NOMO-1 (cell line): ENCODE measurements at regions not wholly inside any gene's neighbourhood (a gene's known extent, or its start where the extent isn't known, plus 50 kb on each side); places are given as distances from the start of the nearest gene placed in this dataset.
"Not testable (repeated sequence)": the region's sequence is repeated elsewhere in the genome, so short reads cannot be mapped to it uniquely, and the experiment has no call there.

Experiments used
- DNase-seq, 2 experiments: peaks; one replicate each; lab custom pipeline; 2025; ENCODE audit not compliant: unreplicated experiment in 2 of 2; lab: John Stamatoyannopoulos, UW

DNA sequence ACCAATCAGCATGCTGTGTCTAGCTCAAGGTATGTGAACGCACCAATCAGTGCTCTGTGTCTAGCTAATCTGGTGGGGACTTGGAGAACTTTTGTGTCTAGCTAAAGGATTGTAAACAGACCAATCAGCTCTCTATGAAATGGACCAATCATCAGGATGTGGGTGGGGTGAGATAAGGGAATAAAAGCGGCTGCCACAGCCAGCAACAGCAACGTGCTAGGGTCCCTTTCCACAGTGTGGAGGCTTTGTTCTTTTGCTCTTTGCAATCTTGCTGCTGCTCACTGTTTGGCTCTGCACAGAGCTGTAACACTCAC, 1353.9 kb upstream of the CDH18 start:
- DNase-seq, result not testable (repeated sequence)

GRCh38 chr5:21341203-21341947, 1353.4 kb upstream of the CDH18 start:
- DNase-seq, result not testable (repeated sequence)

GRCh38 chr5:21340233-21340632, 1352.2 kb upstream of the CDH18 start:
- not testable (repeated sequence) for DNase-seq

DNA sequence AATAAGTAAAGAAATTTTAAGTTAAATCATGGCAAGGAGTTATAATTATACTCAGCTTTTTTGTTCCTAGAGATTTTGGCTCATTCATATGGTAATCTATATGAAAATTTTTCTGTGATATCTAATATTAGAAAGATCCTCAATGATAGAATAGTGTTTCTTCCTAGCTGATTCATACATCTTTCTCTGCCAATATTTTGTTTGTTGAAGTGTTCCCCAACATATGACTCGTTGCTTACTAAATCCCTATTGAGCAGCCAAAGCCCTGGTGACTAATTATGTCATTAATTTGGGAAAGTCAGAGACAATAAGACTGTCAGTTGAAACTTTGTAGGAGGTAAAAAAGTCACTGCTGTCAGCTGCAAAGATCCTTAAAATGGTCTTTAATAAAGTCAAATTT, 1348.5 kb upstream of the CDH18 start:
- not testable (repeated sequence) for DNase-seq

DNA sequence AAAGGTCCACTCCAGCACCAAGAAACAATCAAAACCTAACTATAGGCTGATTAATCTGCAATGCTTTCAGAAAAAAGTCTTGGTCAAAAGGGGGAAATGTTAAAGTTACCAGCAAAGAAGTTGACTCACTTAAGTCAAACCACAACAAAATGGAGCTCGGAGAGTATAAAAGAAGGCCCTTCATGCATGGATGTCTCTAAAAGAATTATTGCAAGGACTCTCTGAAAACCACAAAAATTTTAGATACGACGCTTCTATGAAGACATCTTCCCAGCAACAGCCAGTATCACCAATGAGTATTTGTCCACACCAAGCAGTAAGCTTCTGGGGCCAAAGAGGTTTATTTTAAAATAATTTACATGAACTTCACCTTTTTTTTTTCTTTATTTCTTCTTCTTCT, 1327.4 kb upstream of the CDH18 start:
- DNase-seq, result not testable (repeated sequence)

- DNase-seq, result not testable (repeated sequence)
Measured at GRCh38 chr5:21301205-21301604, 1313.2 kb upstream of the CDH18 start.

GRCh38 chr5:21274361-21274760, 1286.4 kb upstream of the CDH18 start:
- DNase-seq, result not testable (repeated sequence)

- no peak for DNase-seq
Measured at GRCh38 chr5:21263361-21263760, 1275.4 kb upstream of the CDH18 start.

- no peak for DNase-seq
Measured at GRCh38 chr5:21254161-21254560, 1266.2 kb upstream of the CDH18 start.

DNA sequence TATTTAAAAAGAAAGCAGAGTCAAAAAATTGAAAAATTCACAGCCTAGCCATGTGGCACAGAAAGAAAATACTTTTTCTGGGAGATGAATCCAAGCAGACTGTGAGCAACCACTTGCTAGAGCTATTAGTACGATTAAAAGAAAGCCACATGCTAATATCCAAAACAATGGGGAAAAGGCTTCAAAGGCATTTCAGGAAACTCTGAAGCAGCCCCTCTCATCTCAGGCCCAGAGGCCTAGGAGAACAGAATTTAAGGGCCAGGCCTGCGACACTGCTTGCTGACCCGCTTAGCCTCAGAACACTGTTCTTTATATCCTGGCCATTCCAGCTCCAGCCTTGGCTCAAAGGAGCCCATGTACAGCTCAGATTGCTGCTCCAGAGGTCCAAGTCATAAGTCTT, 1257.0 kb upstream of the CDH18 start:
- DNase-seq, result no peak

DNA sequence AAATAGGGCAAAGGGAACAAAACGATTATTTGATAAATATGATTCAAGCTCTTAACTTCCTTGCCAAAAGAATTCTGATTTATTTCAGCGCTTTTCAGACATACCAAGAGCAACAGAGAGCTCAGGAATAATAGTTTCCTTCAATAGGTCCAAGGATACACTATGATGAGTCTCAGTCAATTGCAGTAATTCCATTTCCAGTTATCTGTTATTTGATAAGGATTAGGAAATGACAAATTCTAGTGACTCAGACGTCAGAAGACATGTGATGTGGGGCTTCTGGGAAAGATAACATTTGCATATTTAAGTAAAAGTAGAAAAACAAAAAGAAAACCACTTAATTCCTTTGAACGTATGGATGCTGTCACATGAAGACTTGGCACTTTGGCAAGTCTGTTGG, 1250.8 kb upstream of the CDH18 start:
- DNase-seq, result no peak

- DNase-seq, result no peak
Measured at GRCh38 chr5:21237461-21237860, 1249.5 kb upstream of the CDH18 start.

DNA sequence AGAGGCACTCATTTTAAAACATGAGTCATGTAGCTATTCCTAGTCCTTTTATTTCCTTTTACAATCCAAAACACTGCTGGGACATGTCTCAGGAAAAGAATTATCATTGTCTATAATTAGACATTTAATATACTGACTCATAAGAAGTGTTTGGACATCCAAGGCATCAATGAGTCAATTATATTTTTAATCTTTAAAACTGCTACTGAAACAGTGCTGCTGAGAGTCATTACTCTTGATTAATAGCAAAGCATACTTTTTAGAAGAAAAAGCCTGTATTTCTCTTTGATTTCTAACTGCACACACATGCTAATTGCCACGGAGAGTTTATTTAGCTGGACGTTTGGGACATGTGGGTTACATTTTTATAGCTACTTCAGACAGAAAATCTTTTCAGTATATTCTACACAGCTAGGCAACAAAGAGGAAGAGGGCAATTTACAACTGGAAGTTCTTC, 1249.0 kb upstream of the CDH18 start:
- no peak for DNase-seq

GRCh38 chr5:21236104-21236503, 1248.1 kb upstream of the CDH18 start:
- DNase-seq, result no peak

DNA sequence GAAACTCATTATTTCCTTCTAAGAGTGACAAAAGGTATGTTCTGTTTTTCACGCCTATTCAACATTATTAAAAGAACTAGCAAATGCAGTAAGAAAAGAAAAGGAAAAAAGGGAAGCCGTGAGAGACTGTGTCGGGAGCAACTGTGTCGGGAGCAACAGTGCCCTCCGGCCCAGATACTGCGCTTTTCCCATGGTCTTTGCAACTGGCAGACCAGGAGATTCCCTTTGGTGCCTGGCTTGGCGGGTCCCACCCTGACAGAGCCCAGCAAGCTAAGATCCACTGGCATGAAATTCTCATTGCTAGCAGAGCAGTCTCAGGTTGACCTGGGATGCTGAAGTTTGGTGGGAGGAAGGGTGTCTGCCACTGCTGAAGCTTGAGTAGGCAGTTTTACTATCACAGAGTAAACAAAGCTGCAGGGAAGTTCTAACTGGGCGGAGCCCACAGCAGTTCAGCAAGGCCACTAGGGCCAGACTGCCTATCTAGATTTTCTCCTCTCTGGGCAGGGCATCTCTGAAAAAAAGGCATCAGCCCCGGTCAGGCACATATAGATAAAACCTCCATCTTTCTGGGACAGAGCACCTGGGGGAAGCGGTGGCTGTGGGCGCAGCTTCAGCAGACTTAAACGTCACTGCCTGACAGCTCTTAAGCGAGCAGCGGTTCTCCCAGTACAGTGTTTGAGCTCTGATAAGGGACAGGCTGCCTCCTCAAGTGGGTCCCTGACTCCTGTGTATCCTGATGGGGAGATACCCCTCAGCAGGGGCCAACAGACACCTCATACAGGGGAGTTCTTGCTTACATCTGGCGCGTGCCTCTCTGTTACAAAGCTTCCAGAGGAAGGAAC, 1237.4 kb upstream of the CDH18 start:
- DNase-seq, result no peak

DNA sequence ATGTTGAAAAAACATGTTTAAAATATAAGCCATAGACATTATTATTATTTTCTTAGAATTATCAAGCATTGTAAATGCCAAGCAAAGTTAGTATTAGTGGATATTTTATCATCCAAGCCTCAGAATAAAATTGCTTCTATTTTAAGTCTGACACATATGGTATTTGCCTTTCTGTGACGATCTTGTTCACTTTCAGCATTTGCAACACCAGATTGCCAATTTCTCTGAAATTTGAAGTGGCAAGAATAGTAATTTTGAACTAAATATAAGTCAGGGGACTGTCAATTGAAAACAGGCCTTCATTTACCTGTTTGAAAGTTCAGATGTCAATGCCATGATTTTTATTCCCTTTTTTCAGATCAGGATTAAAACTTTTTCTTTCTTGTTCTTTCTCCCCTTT, 1233.6 kb upstream of the CDH18 start:
- no peak for DNase-seq

- DNase-seq, result no peak
Measured at GRCh38 chr5:21219966-21220365, 1232.0 kb upstream of the CDH18 start.

DNA sequence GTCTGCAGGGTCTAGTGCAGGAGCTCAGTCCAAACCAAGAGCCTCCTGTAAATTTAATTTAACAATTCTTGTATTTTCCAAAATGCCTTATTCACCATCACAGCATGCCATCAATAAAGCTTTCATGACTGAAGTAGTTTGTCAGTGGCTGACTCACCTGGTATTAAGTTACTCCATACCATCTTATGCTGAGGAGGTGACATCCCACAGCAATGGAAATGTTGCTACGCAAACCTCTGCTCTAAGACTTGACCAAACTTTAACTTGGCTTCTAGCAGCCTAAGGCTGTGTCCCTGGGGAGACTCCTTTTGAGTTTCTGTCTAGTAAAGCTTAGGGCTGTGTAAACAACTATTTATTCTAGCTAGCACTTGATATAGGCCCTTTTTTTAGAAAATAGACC, 1231.3 kb upstream of the CDH18 start:
- no peak for DNase-seq

DNA sequence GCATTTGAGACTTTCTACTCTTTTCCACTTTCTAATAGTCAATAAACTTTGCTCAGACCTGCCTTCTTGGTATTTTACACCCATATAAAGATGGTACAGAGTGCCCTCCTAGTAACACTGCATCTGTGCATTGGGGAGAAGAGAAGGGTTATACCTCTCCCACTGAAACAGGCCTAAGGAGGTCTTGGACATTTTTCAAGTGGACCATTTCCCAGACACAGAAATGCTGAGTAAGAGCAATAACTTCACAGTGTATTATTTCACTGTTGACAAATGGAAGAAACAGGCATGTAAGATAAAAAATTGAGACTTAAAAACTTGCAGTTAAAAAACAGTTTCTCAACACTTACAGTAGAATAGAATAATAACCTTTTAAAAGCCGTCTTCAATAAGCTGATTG, 1224.0 kb upstream of the CDH18 start:
- DNase-seq, result no peak

- DNase-seq, result no peak
Measured at GRCh38 chr5:21209409-21209808, 1221.4 kb upstream of the CDH18 start.

DNA sequence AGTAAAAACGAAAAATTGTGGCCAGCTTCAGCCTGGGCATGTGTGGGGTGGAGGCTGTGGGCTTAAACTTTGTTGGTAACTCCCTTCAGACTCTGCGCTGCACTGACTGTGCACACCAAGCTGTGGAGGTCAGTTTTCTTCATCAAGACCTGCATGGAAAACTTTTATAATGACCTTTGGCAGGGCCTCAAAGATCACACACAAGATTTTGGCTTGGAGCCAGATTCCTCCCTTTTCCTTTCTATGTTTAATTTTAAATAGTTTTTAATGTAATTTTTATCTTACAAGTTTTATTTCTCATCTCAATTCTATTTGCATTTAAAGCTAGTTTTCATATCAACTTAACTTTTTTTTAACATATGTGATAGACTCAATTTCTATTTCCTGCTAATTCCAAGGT, 1211.1 kb upstream of the CDH18 start:
- DNase-seq, result no peak

DNA sequence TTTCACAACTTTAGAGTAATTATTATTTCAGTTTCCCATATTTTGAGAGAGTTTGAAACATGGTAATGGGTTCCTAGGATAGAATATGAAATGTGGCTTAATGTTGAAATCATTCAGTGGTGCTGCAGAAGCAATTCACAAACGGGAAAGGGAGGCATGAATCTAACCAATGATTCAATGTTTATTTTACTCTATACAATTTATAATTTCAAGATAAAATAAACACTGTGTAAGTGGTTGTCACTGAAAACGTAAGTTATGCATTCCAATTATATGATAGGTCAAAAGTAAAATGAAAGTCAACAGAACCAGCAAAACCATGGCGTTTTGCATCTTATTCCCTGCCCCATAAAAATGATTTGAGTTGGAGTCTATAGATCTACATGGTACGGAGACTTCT, 1207.1 kb upstream of the CDH18 start:
- DNase-seq, result no peak
